ENCODE measurements at regions not wholly inside any gene's neighbourhood (a gene's known extent, or its start where the extent isn't known, plus 50 kb on each side); places are given as distances from the start of the nearest gene placed in this dataset.

GRCh38 chr12:68455691-68456345 lies 123.7 kb upstream of the MDM1 start:
- TF ChIP-seq ESRRG (CRISPR knock-in tag; IDR thresholded peaks at IDR 0.05) (no peak), ZNF70 (CRISPR knock-in tag; IDR thresholded peaks at IDR 0.05) (no peak), ISL1 (CRISPR knock-in tag; IDR thresholded peaks at IDR 0.05) (no peak)
